ENCODE measurements at regions not wholly inside any gene's neighbourhood (a gene's known extent, or its start where the extent isn't known, plus 50 kb on each side); places are given as distances from the start of the nearest gene placed in this dataset.

GRCh38 chr13:73911361-73911760 is 222.8 kb downstream of the KLF12 start:
- no peak for TF ChIP-seq CTCF (IDR thresholded peaks at IDR 0.05; ENCODE audit: insufficient read depth, low read depth, low read length, missing control alignments)
- no peak overlapping the region for H3K4me3 ChIP-seq (ENCODE audit: low read depth, low read length)
- DNase-seq (ENCODE audit: low read depth): no peak

GRCh38 chr13:73910733-73911132 is 223.5 kb downstream of the KLF12 start:
- no peak for DNase-seq (ENCODE audit: low read depth)
- no peak overlapping the region for H3K4me3 ChIP-seq (ENCODE audit: low read depth, low read length)
- TF ChIP-seq CTCF (IDR thresholded peaks at IDR 0.05; ENCODE audit: insufficient read depth, low read depth, low read length, missing control alignments): no peak

- TF ChIP-seq CTCF (IDR thresholded peaks at IDR 0.05; ENCODE audit: insufficient read depth, low read depth, low read length, missing control alignments): no peak
- H3K4me3 ChIP-seq (ENCODE audit: low read depth, low read length): no peak overlapping the region
Measured at GRCh38 chr13:73908809-73909208, 225.4 kb downstream of the KLF12 start.

GRCh38 chr13:73904625-73905024 is 229.6 kb downstream of the KLF12 start:
- DNase-seq (ENCODE audit: low read depth): no peak
- no peak for TF ChIP-seq CTCF (IDR thresholded peaks at IDR 0.05; ENCODE audit: insufficient read depth, low read depth, low read length, missing control alignments)
- no peak overlapping the region for H3K4me3 ChIP-seq (ENCODE audit: low read depth, low read length)

More at GRCh38 chr13:73908809-73909208, 225.4 kb downstream of the KLF12 start:
- no peak for DNase-seq (ENCODE audit: low read depth)

GRCh38 chr13:73903561-73903960 is 230.6 kb downstream of the KLF12 start:
- no peak overlapping the region for H3K4me3 ChIP-seq (ENCODE audit: low read depth, low read length)
- no peak for TF ChIP-seq CTCF (IDR thresholded peaks at IDR 0.05; ENCODE audit: insufficient read depth, low read depth, low read length, missing control alignments)
- DNase-seq (ENCODE audit: low read depth): no peak

- DNase-seq (ENCODE audit: low read depth): no peak
- no peak for TF ChIP-seq CTCF (IDR thresholded peaks at IDR 0.05; ENCODE audit: insufficient read depth, low read depth, low read length, missing control alignments)
- no peak overlapping the region for H3K4me3 ChIP-seq (ENCODE audit: low read depth, low read length)
Measured at GRCh38 chr13:73902847-73903246, 231.4 kb downstream of the KLF12 start.

- TF ChIP-seq CTCF (IDR thresholded peaks at IDR 0.05; ENCODE audit: insufficient read depth, low read depth, low read length, missing control alignments): no peak
- DNase-seq (ENCODE audit: low read depth): no peak
Measured at GRCh38 chr13:73902296-73902695, 231.9 kb downstream of the KLF12 start.

More at GRCh38 chr13:73902296-73902695, 231.9 kb downstream of the KLF12 start:
- H3K4me3 ChIP-seq (ENCODE audit: low read depth, low read length): no peak overlapping the region

All from GM12865 (cell line).